ENCODE measurements at regions not wholly inside any gene's neighbourhood (a gene's known extent, or its start where the extent isn't known, plus 50 kb on each side); places are given as distances from the start of the nearest gene placed in this dataset.

GRCh38 chr3:161573136-161573535 lies 76.5 kb downstream of the OTOL1 start:
- H3K4me3 ChIP-seq, result no peak overlapping the region
- DNase-seq (no peak), ATAC-seq (no peak)
- no peaks in the 10 kb centered on the region for H3K27me3 ChIP-seq
- no peak for TF ChIP-seq CTCF (IDR thresholded peaks at IDR 0.05)
- no peak overlapping the region for H3K27ac ChIP-seq
- no peaks in the 10 kb centered on the region for H3K9me3 ChIP-seq
- no peaks in the 10 kb centered on the region for H3K36me3 ChIP-seq
- H3K4me1 ChIP-seq, result no peaks in the 10 kb centered on the region
- intact Hi-C loops (cut with DNase I), result no loop called here

- H3K36me3 ChIP-seq, result no peaks in the 10 kb centered on the region
- H3K4me1 ChIP-seq, result no peaks in the 10 kb centered on the region
- no peak overlapping the region for H3K27ac ChIP-seq
- no peaks in the 10 kb centered on the region for H3K27me3 ChIP-seq
- TF ChIP-seq CTCF (IDR thresholded peaks at IDR 0.05), result no peak
- no peak for ATAC-seq
- intact Hi-C loops (cut with DNase I), result no loop called here
- no peaks in the 10 kb centered on the region for H3K9me3 ChIP-seq
- no peak for DNase-seq
- no peak overlapping the region for H3K4me3 ChIP-seq
These were observed 79.3 kb downstream of the OTOL1 start for GRCh38 chr3:161575901-161576300.

- DNase-seq (no peak), ATAC-seq (no peak)
These were observed 79.7 kb downstream of the OTOL1 start for GRCh38 chr3:161576311-161576710.

GRCh38 chr3:161576714-161577510 lies 80.3 kb downstream of the OTOL1 start:
- ATAC-seq, result no peak
- no peak for TF ChIP-seq CTCF (IDR thresholded peaks at IDR 0.05)
- no peaks in the 10 kb centered on the region for H3K4me1 ChIP-seq
- no peak overlapping the region for H3K27ac ChIP-seq
- H3K36me3 ChIP-seq, result no peaks in the 10 kb centered on the region
- H3K4me3 ChIP-seq, result no peak overlapping the region
- H3K9me3 ChIP-seq, result no peaks in the 10 kb centered on the region
- DNase-seq, result no peak
- H3K27me3 ChIP-seq, result no peaks in the 10 kb centered on the region
- intact Hi-C loops (cut with DNase I), result no loop called here

More at GRCh38 chr3:161576311-161576710, 79.7 kb downstream of the OTOL1 start:
- TF ChIP-seq CTCF (IDR thresholded peaks at IDR 0.05), result no peak
- no peaks in the 10 kb centered on the region for H3K27me3 ChIP-seq
- intact Hi-C loops (cut with DNase I), result no loop called here
- no peaks in the 10 kb centered on the region for H3K9me3 ChIP-seq
- H3K4me1 ChIP-seq, result no peaks in the 10 kb centered on the region
- no peaks in the 10 kb centered on the region for H3K36me3 ChIP-seq
- H3K4me3 ChIP-seq, result no peak overlapping the region
- H3K27ac ChIP-seq, result no peak overlapping the region

- TF ChIP-seq CTCF (IDR thresholded peaks at IDR 0.05), result no peak
- H3K36me3 ChIP-seq, result no peaks in the 10 kb centered on the region
- no peak overlapping the region for H3K4me3 ChIP-seq
- intact Hi-C loops (cut with DNase I), result no loop called here
- H3K9me3 ChIP-seq, result no peaks in the 10 kb centered on the region
- DNase-seq (no peak), ATAC-seq (no peak)
- H3K27me3 ChIP-seq, result no peaks in the 10 kb centered on the region
- H3K4me1 ChIP-seq, result no peaks in the 10 kb centered on the region
- no peak overlapping the region for H3K27ac ChIP-seq
These were observed 81.1 kb downstream of the OTOL1 start for GRCh38 chr3:161577662-161578061.

Measured in upper lobe of right lung (tissue), 1 donor.